GM23338 (cell line): ENCODE measurements at regions not wholly inside any gene's neighbourhood (a gene's known extent, or its start where the extent isn't known, plus 50 kb on each side); places are given as distances from the start of the nearest gene placed in this dataset.

Source experiments
- ATAC-seq: fragments of 200-7000 bp; cut with Tn5 transposase; 3 replicates; pipeline ENCODE4 v1.9.1; 2020
- DNase-seq: peaks from one replicate; pipeline ENCODE4 v3.0.0-alpha.2; 2015; ENCODE audit warnings: low spot score
- H2AFZ ChIP-seq: fragments of 200-600 bp; sonication (generic); 2 replicates; pipeline ENCODE4 v1.8.0; 2016; ENCODE audit warnings: antibody characterized with exemption, mild to moderate bottlenecking, moderate library complexity
- H3F3A ChIP-seq: fragments of 200-600 bp; sonication (generic); replicated peaks from 2 replicates; pipeline ENCODE4 v1.8.0; 2017; ENCODE audit warnings: antibody characterized with exemption, mixed run types, low read depth
- H3K27ac ChIP-seq: fragments of 200-600 bp; sonication (generic); 2 replicates; pipeline ENCODE4 v1.6.1; 2016; ENCODE audit warnings: low read depth
- H3K27me3 ChIP-seq: fragments of 200-600 bp; sonication (generic); 2 replicates; pipeline ENCODE4 v1.8.0; 2016; ENCODE audit warnings: mild to moderate bottlenecking, mixed run types, moderate library complexity; ENCODE audit not compliant: insufficient read depth
- H3K36me3 ChIP-seq: fragments of 200-600 bp; sonication (generic); 2 replicates; pipeline ENCODE4 v1.8.0; 2016; ENCODE audit warnings: mild to moderate bottlenecking; ENCODE audit not compliant: insufficient read depth
- H3K4me1 ChIP-seq: fragments of 200-600 bp; sonication (generic); 2 replicates; pipeline ENCODE4 v1.8.0; 2016; ENCODE audit warnings: mild to moderate bottlenecking, moderate library complexity; ENCODE audit not compliant: insufficient read depth
- H3K4me2 ChIP-seq: fragments of 200-600 bp; sonication (generic); 2 replicates; pipeline ENCODE4 v1.7.1; 2017; ENCODE audit warnings: mixed run types
- H3K4me3 ChIP-seq: fragments of 200-600 bp; sonication (generic); 2 replicates; pipeline ENCODE4 v1.6.1; 2016; ENCODE audit warnings: mixed run types
- H3K79me2 ChIP-seq: fragments of 200-600 bp; sonication (generic); replicated peaks from 2 replicates; pipeline ENCODE4 v1.8.0; 2017; ENCODE audit warnings: mild to moderate bottlenecking; ENCODE audit not compliant: insufficient read depth
- H3K9me2 ChIP-seq: fragments of 200-600 bp; sonication (generic); 2 replicates; pipeline ENCODE4 v1.8.0; 2017; ENCODE audit not compliant: insufficient read depth
- H4K20me1 ChIP-seq: fragments of 200-600 bp; sonication (generic); replicated peaks from 2 replicates; pipeline ENCODE4 v1.8.0; 2017; ENCODE audit warnings: mild to moderate bottlenecking; ENCODE audit not compliant: insufficient read depth
- H3K27ac Mint-ChIP-seq: 2 replicates; pipeline ENCODE4 v1.8.0; 2020; ENCODE audit warnings: inconsistent platforms, mild to moderate bottlenecking, moderate library complexity, mixed read lengths
- H3K27me3 Mint-ChIP-seq: 3 replicates; pipeline ENCODE4 v1.8.0; 2022; ENCODE audit warnings: low read depth, mild to moderate bottlenecking, moderate library complexity, mixed read lengths, inconsistent platforms; ENCODE audit not compliant: insufficient read depth, poor library complexity
- H3K36me3 Mint-ChIP-seq: 3 replicates; pipeline ENCODE4 v1.8.0; 2021; ENCODE audit warnings: low read depth, mild to moderate bottlenecking, inconsistent platforms, moderate library complexity, mixed read lengths
- H3K4me1 Mint-ChIP-seq: 3 replicates; pipeline ENCODE4 v1.8.0; 2020; ENCODE audit warnings: mild to moderate bottlenecking, inconsistent platforms, mixed read lengths
- H3K4me3 Mint-ChIP-seq: 3 replicates; pipeline ENCODE4 v1.8.0; 2021; ENCODE audit warnings: moderate library complexity, mild to moderate bottlenecking, inconsistent platforms, mixed read lengths
- H3K9me3 Mint-ChIP-seq: 3 replicates; pipeline ENCODE4 v1.8.0; 2020; ENCODE audit warnings: moderate library complexity, mild to moderate bottlenecking, inconsistent platforms, mixed read lengths
- CREB1 ChIP-seq: fragments of 250-450 bp; sonication (Bioruptor Pico); IDR thresholded peaks from 2 replicates; pipeline ENCODE4 v1.5.0; 2020; ENCODE audit warnings: low read depth, mild to moderate bottlenecking, moderate library complexity
- EZH2 ChIP-seq: fragments of 200-600 bp; sonication (generic); IDR thresholded peaks from one replicate; pipeline ENCODE4 v1.8.0; 2017; ENCODE audit warnings: antibody characterized with exemption, mild to moderate bottlenecking, low read depth; ENCODE audit not compliant: unreplicated experiment
- EZH2phosphoT487 ChIP-seq: fragments of 200-600 bp; sonication (generic); IDR thresholded peaks from one replicate; pipeline ENCODE4 v1.8.1; 2018; ENCODE audit warnings: antibody characterized with exemption; ENCODE audit not compliant: unreplicated experiment
- JUNB ChIP-seq: IDR thresholded peaks from one replicate; pipeline ENCODE4 v1.6.1; 2016; ENCODE audit warnings: antibody characterized with exemption; ENCODE audit not compliant: unreplicated experiment
- NANOG ChIP-seq: IDR thresholded peaks from 2 replicates; pipeline ENCODE4 v1.6.1; 2016; ENCODE audit warnings: antibody characterized with exemption, borderline replicate concordance
- POLR2AphosphoS5 ChIP-seq: IDR thresholded peaks from 2 replicates; pipeline ENCODE4 v1.6.1; 2016; ENCODE audit warnings: antibody characterized with exemption, low read depth
- REST ChIP-seq: IDR thresholded peaks from one replicate; pipeline ENCODE4 v1.6.1; 2018; ENCODE audit warnings: antibody characterized with exemption; ENCODE audit not compliant: unreplicated experiment
- STAT1 ChIP-seq: IDR thresholded peaks from one replicate; pipeline ENCODE4 v1.6.1; 2016; ENCODE audit warnings: antibody characterized with exemption; ENCODE audit not compliant: unreplicated experiment
- ZNF114 ChIP-seq: fragments of 250-450 bp; sonication (Bioruptor Pico); IDR thresholded peaks from 2 replicates; pipeline ENCODE4 v1.5.0; 2020; ENCODE audit warnings: mild to moderate bottlenecking, moderate library complexity
- ZNF331 ChIP-seq: fragments of 250-450 bp; sonication (Bioruptor Pico); IDR thresholded peaks from 2 replicates; pipeline ENCODE4 v1.5.0; 2020; ENCODE audit warnings: low read depth, mild to moderate bottlenecking, moderate library complexity
- ZNF462 ChIP-seq: fragments of 250-450 bp; sonication (Bioruptor Pico); IDR thresholded peaks from 2 replicates; pipeline ENCODE4 v1.5.0; 2020; ENCODE audit warnings: mild to moderate bottlenecking, moderate library complexity
- TF ChIP-seq, protein P1 (sequence below), 2 experiments: fragments of 200-600 bp in 1 of 2; sonication (generic) in 1 of 2; conservative IDR thresholded peaks; 2 replicates each; pipeline versions ENCODE4 v1.5.1 to v1.6.1; 2016 to 2017; ENCODE audit warnings: antibody characterized with exemption in 2 of 2, low read depth in 2 of 2, mild to moderate bottlenecking in 2 of 2, moderate library complexity in 1 of 2
- TF ChIP-seq, protein P2 (sequence below): IDR thresholded peaks from 2 replicates; pipeline ENCODE4 v1.6.1; 2016; ENCODE audit warnings: antibody characterized with exemption

DNA sequence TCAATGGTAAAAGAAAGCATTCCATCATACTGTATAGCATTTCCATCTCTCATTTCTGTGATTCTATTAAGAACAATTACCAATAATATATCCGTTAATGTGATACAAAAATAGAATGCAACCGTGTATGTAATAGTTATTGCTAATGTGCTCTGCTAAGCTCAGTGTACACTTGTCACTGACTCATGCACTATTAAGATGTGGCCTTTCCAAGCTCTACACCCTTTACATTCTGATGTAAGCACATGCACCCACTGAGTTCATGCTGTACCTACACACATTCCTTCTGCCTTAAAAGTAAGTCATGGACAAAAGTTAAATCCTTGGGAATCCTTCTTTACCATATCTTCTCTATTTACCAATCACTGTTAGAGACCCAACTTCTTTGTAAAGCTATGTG lies 319.1 kb downstream of the ZSWIM6 start:
- H3K27me3 Mint-ChIP-seq = peaks cover 2% of the 10 kb centered on the region
- H3K4me3 ChIP-seq = no peak overlapping the region

More for the DNA sequence above, 319.1 kb downstream of the ZSWIM6 start:
- Mint-ChIP-seq H3K4me1 (peaks cover 12% of the 10 kb centered on the region), H3K4me3 (no peak overlapping the region), H3K27ac (no peak overlapping the region), H3K36me3 (no peaks in the 10 kb centered on the region), H3K9me3 (no peaks in the 10 kb centered on the region)
- H3K79me2 ChIP-seq = no peaks in the 10 kb centered on the region
- H3K36me3 ChIP-seq = no peaks in the 10 kb centered on the region
- H3K27me3 ChIP-seq = no peaks in the 10 kb centered on the region
- H2AFZ ChIP-seq = no peak overlapping the region
- no peak for TF ChIP-seq POLR2AphosphoS5
- no peak for TF ChIP-seq ZNF462
- no peak for TF ChIP-seq NANOG
- no peak for TF ChIP-seq ZNF114 (CRISPR knock-in tag)
- no peak for TF ChIP-seq CREB1 (CRISPR knock-in tag)
- TF ChIP-seq ZNF331 (CRISPR knock-in tag) = no peak
- TF ChIP-seq REST = no peak
- TF ChIP-seq EZH2phosphoT487 = no peak
- TF ChIP-seq, protein P1, sequence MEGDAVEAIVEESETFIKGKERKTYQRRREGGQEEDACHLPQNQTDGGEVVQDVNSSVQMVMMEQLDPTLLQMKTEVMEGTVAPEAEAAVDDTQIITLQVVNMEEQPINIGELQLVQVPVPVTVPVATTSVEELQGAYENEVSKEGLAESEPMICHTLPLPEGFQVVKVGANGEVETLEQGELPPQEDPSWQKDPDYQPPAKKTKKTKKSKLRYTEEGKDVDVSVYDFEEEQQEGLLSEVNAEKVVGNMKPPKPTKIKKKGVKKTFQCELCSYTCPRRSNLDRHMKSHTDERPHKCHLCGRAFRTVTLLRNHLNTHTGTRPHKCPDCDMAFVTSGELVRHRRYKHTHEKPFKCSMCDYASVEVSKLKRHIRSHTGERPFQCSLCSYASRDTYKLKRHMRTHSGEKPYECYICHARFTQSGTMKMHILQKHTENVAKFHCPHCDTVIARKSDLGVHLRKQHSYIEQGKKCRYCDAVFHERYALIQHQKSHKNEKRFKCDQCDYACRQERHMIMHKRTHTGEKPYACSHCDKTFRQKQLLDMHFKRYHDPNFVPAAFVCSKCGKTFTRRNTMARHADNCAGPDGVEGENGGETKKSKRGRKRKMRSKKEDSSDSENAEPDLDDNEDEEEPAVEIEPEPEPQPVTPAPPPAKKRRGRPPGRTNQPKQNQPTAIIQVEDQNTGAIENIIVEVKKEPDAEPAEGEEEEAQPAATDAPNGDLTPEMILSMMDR (conservative IDR thresholded peaks at IDR 0.05; ENCODE audit: low read depth in 2 of 2) = no peak
- no peak for TF ChIP-seq STAT1
- TF ChIP-seq, protein P2, sequence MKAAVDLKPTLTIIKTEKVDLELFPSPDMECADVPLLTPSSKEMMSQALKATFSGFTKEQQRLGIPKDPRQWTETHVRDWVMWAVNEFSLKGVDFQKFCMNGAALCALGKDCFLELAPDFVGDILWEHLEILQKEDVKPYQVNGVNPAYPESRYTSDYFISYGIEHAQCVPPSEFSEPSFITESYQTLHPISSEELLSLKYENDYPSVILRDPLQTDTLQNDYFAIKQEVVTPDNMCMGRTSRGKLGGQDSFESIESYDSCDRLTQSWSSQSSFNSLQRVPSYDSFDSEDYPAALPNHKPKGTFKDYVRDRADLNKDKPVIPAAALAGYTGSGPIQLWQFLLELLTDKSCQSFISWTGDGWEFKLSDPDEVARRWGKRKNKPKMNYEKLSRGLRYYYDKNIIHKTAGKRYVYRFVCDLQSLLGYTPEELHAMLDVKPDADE = no peak
- no peak for TF ChIP-seq EZH2
- TF ChIP-seq JUNB = no peak
- H3K4me1 ChIP-seq = no peaks in the 10 kb centered on the region
- peaks cover 7% of the 10 kb centered on the region; the same call in 1 of the 2 replicates for H3K9me2 ChIP-seq
- no peak overlapping the region for H3K4me2 ChIP-seq
- ATAC-seq (no peak), DNase-seq (no peak)
- no peaks in the 10 kb centered on the region for H3F3A ChIP-seq
- H3K27ac ChIP-seq = no peak overlapping the region
- H4K20me1 ChIP-seq = no peaks in the 10 kb centered on the region
